ENCODE measurements at regions not wholly inside any gene's neighbourhood (a gene's known extent, or its start where the extent isn't known, plus 50 kb on each side); places are given as distances from the start of the nearest gene placed in this dataset.

DNA sequence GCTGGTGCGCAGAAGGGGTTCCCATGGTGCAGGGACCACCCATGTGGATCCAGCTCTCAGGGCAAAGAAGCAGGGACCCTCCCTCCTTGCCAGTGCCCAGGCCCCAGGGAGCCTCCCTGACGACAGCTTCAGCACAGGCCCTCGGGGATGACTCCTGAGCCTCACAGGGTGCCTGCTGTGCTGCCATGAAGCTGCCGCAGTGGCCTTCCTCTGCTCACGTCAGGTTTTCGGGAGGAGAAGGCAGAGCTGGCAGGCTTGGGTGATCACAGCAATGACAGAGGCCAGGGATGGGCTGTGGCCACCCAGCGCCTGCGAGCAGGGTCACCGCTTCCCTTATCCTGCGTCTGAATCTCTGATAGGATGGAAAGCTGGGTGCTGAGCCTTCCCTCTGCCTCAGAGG is 276.2 kb downstream of the BRD1 start:
- DNase-seq (ENCODE audit: low spot score) (no peak), FAIRE-seq (no peak)

GRCh38 chr22:49550766-49551362 is 276.8 kb downstream of the BRD1 start:
- DNase-seq (ENCODE audit: low spot score) = no peak
- no peak for FAIRE-seq

GRCh38 chr22:49550141-49550430 is 277.6 kb downstream of the BRD1 start:
- FAIRE-seq (no peak), DNase-seq (ENCODE audit: low spot score) (no peak)

DNA sequence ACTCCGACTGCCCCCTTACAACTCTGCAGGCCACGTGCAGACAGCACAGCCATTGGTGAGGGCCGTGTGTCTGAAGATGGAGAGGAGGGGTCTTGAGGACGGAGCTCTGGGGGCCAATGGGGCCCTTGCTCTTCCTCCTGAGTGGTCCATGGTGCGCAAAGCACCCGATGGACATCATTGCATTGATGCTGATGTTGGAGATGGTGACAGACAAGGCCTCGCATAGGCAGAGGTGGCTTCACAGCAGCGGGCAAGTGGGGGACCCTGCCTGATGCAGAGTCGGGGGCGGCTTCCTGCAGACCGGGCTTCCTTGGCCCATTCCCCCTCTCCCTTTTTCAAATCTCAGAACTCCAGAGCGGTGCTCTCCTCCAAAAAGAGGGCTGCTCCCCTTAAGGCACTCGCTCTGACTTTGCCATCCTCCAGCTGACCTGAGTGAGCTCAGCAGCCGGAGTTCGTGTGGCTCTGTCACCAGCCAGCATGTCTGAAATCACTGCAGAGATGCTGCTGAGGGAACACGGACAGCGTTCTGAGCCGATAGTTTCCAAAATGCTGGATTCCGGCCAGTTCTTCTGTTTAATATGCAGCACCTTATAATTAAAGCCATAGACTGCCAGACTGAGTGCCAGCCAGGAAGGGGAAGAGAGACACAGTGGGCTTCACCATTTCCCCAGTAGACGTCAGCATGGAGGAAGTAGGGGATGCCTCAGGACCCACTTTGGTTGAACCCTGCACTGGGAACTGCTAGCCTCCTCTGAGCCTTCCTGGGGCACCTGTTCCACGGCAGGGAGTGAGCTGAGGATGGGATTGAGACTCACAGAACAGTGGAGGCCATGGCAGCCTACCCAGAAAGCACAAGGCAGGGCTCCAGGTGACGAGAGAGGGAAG is 278.2 kb downstream of the BRD1 start:
- DNase-seq (ENCODE audit: low spot score) (no peak), FAIRE-seq (no peak)

DNA sequence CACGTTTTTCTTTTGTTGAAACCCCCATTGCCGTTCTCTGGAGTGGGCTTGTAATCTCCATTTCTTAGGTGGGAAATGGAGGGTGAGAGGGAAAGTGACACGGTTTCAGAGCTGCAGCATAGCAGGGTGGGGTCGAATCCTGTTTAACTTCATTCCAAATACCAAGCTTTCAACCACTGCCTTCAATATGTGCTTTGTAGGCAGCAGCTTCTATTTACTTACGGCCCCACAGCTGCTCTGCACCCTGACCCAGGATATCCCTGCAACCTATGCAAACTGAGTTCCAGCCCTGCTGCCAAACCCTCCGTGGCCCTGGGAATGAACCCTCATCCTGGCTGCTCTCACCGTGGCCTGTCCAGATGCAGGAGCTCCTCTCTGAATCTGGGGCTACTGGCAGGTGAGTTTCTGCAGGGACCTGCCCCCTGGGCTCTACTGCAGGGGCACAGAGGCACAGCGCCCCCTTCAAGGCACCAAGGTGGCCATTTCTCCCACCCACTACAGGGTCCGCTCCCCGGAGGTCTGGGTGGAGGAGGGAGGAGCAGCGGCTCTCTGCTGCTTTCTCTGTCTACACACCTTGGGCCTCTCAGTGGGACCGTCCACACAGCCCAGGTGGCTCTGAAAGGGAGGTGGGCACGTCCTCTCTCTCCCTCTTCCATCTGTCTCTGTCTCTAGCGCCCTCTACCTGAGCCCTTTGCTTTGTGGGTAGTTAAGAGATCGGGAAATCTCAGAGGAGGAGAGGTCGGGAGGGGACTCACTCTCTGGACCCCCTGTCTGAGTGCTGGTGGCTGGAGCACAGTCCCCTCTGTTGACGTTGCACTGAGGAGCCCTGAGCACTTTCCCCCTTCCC is 279.1 kb downstream of the BRD1 start:
- no peak for FAIRE-seq
- no peak for DNase-seq (ENCODE audit: low spot score)

GRCh38 chr22:49547751-49548239 is 279.9 kb downstream of the BRD1 start:
- no peak for FAIRE-seq

GRCh38 chr22:49546811-49547585 is 280.7 kb downstream of the BRD1 start:
- FAIRE-seq = no peak
- DNase-seq (ENCODE audit: low spot score) = no peak

More at GRCh38 chr22:49547751-49548239, 279.9 kb downstream of the BRD1 start:
- DNase-seq (ENCODE audit: low spot score) = no peak

GRCh38 chr22:49545606-49546005 is 282.1 kb downstream of the BRD1 start:
- no peak for FAIRE-seq
- DNase-seq (ENCODE audit: low spot score) = no peak

DNA sequence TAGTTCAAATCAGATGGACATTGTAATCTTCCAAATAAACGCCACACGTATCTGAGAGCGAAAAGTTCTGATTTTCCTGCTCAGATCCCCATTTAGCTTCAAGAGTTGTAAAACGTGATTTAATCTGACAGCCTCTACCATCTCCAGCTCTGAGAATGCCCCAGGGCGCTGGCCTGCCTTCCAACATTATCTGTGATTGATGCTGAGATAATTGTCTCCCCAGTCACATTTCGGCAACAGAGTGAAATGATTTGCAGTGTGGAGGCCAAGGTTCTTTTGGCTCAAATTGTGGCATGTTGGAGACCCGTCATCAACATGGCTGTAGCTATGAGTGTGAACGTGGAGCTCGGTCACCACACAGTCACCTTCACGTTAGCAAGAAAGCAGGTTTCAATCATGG is 283.4 kb downstream of the BRD1 start:
- FAIRE-seq (no peak), DNase-seq (ENCODE audit: low spot score) (no peak)

- DNase-seq (ENCODE audit: low spot score) (no peak), FAIRE-seq (no peak)
Observed at GRCh38 chr22:49543876-49544275, 283.8 kb downstream of the BRD1 start.

DNA sequence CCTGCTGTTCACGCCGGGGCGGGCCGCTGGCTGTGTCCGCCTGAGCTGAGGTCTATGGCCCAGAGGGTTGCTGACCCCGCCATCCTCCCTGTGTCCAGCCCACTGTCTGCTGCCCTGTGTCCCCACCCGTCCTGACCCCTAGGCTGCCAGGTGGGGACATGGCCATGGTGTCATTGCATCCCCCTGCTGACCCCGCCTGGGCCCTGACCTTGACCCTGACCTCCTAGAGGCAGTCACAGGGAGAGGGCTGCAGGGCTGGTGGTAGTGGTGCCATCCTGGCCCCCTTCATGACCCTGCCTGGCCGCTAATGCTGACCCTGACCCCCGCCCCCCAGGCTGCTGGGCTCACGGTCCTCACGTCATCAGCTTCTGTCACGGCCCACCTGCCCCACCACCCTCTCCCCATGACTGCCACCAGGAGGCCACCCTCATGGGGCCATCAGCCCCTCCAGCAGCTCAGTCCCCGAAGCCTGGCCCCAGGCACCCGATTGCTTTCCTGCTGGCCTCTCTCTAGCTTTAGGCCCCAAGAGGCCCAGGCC is 285.9 kb downstream of the BRD1 start:
- FAIRE-seq (no peak), DNase-seq (ENCODE audit: low spot score) (no peak)

- no peak for FAIRE-seq
Observed at GRCh38 chr22:49540913-49541692, 286.6 kb downstream of the BRD1 start.

GRCh38 chr22:49540084-49540912 is 287.4 kb downstream of the BRD1 start:
- DNase-seq (ENCODE audit: low spot score) = no peak
- no peak for FAIRE-seq

More at GRCh38 chr22:49540913-49541692, 286.6 kb downstream of the BRD1 start:
- DNase-seq (ENCODE audit: low spot score) = no peak

- DNase-seq (ENCODE audit: low spot score) = no peak
Observed at GRCh38 chr22:49538006-49538405, 289.7 kb downstream of the BRD1 start.

GRCh38 chr22:49536571-49537131 is 291.0 kb downstream of the BRD1 start:
- no peak for DNase-seq (ENCODE audit: low spot score)

More at GRCh38 chr22:49538006-49538405, 289.7 kb downstream of the BRD1 start:
- FAIRE-seq = no peak

GRCh38 chr22:49535527-49536125 is 292.0 kb downstream of the BRD1 start:
- DNase-seq (ENCODE audit: low spot score) (no peak), FAIRE-seq (no peak)

More at GRCh38 chr22:49536571-49537131, 291.0 kb downstream of the BRD1 start:
- no peak for FAIRE-seq

DNA sequence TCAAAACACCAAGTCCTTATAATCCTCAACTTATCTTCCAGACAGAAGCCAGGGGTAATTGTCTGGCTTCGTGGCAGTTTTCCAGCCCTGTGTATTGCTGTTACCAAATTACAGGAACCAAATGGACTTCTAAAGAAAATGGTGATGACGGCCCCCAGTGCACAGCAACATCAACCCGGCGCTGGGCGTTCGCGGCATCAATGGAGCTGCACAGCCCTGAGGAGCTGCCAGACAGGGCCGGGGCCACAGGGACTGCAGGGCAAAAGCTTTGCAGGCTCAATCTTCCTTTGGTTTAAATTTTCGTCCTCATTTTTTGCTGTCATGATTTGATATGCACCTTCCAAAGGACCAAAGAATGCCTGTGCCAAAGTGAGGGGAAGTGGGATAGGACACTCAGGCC is 292.5 kb downstream of the BRD1 start:
- DNase-seq (ENCODE audit: low spot score) = no peak
- no peak for FAIRE-seq

GRCh38 chr22:49534386-49534785 is 293.3 kb downstream of the BRD1 start:
- FAIRE-seq (no peak), DNase-seq (ENCODE audit: low spot score) (no peak)
